ENCODE measurements at regions not wholly inside any gene's neighbourhood (a gene's known extent, or its start where the extent isn't known, plus 50 kb on each side); places are given as distances from the start of the nearest gene placed in this dataset.
"Not testable (repeated sequence)": the region's sequence is repeated elsewhere in the genome, so short reads cannot be mapped to it uniquely, and the experiment has no call there.

DNA sequence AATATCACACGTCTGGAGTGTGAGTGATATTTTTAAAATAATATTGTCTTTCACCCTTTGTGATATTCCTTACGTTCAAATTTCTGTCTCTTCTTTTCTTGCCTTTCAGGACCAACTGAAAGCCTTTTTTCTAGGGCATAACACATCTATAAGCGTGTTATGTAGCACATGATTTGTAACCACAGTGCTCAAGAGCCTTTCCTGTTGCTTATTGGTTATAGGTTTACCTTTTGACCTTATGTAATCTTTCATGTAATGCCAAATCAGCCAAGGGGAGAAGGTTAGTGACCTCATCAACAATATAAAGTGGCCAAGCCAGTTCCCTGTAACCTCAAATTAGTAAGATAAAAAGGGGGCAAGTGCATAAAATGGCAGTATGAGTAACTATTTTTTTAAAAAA is 480.2 kb downstream of the AMY1C start:
- DNase-seq (ENCODE audit: low read depth), result no peak
- no peak overlapping the region for H3K4me3 ChIP-seq (ENCODE audit: low read depth, low read length)
- TF ChIP-seq CTCF (IDR thresholded peaks at IDR 0.05; ENCODE audit: low read depth, low read length) (no peak), POLR2A (IDR thresholded peaks at IDR 0.05; ENCODE audit: extremely low read depth, insufficient read length) (no peak), MYC (IDR thresholded peaks at IDR 0.05; ENCODE audit: low read depth, low read length) (no peak), MAX (IDR thresholded peaks at IDR 0.05; ENCODE audit: low read depth, low read length) (no peak)

DNA sequence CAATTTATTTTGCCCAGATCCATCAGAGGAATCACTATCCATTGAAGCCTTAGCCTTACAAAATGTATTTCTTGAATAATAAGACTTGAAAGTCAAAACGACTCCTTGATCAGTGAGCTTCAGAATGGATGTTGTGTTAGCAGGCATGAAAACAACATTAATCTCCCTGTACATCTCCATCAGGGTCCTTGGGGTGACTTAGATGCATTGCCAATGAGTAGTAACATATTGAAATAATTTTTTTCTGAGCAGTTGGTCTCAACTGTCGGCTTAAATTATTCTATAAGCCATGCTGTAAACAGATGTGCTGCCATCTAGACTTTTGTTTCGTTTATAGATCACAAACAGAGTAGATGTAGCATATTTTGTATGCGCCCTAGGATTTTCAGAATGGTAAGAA is 482.0 kb downstream of the AMY1C start:
- DNase-seq (ENCODE audit: low read depth), result no peak
- TF ChIP-seq MYC (IDR thresholded peaks at IDR 0.05; ENCODE audit: low read depth, low read length) (no peak), MAX (IDR thresholded peaks at IDR 0.05; ENCODE audit: low read depth, low read length) (no peak), CTCF (IDR thresholded peaks at IDR 0.05; ENCODE audit: low read depth, low read length) (no peak), POLR2A (IDR thresholded peaks at IDR 0.05; ENCODE audit: extremely low read depth, insufficient read length) (no peak)

DNA sequence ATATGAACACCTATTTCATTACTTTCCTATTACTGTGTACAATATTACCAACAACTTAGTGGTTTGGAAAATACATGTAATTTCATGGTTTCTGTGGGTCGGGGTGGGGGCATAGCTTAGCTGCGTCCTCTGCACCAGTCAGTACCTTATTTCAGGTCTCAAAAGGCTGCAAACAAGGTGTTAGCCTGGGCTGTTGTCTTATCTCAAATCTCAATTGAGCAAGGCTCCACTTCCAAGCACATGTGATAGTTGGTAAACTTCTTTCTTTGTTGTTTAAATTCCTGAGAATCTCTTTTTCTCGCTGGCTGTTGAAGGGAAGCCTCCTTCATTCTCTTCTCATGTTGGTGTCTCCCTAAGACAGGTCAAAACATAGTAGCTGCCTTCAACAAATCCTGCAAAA is 485.4 kb downstream of the AMY1C start:
- H3K4me3 ChIP-seq (ENCODE audit: low read depth, low read length), result no peak overlapping the region
- TF ChIP-seq POLR2A (IDR thresholded peaks at IDR 0.05; ENCODE audit: extremely low read depth, insufficient read length) (no peak), MAX (IDR thresholded peaks at IDR 0.05; ENCODE audit: low read depth, low read length) (no peak), CTCF (IDR thresholded peaks at IDR 0.05; ENCODE audit: low read depth, low read length) (no peak), MYC (IDR thresholded peaks at IDR 0.05; ENCODE audit: low read depth, low read length) (no peak)
- no peak for DNase-seq (ENCODE audit: low read depth)

More for the DNA sequence above, 482.0 kb downstream of the AMY1C start:
- no peak overlapping the region for H3K4me3 ChIP-seq (ENCODE audit: low read depth, low read length)

GRCh38 chr1:104238991-104239390 is 489.3 kb downstream of the AMY1C start:
- DNase-seq (ENCODE audit: low read depth), result no peak
- TF ChIP-seq POLR2A (IDR thresholded peaks at IDR 0.05; ENCODE audit: extremely low read depth, insufficient read length) (no peak), MAX (IDR thresholded peaks at IDR 0.05; ENCODE audit: low read depth, low read length) (no peak), CTCF (IDR thresholded peaks at IDR 0.05; ENCODE audit: low read depth, low read length) (no peak), MYC (IDR thresholded peaks at IDR 0.05; ENCODE audit: low read depth, low read length) (no peak)
- H3K4me3 ChIP-seq (ENCODE audit: low read depth, low read length), result no peak overlapping the region

GRCh38 chr1:104248385-104248784 is 498.7 kb downstream of the AMY1C start:
- TF ChIP-seq CTCF (IDR thresholded peaks at IDR 0.05; ENCODE audit: low read depth, low read length) (no peak), MYC (IDR thresholded peaks at IDR 0.05; ENCODE audit: low read depth, low read length) (no peak), POLR2A (IDR thresholded peaks at IDR 0.05; ENCODE audit: extremely low read depth, insufficient read length) (no peak), MAX (IDR thresholded peaks at IDR 0.05; ENCODE audit: low read depth, low read length) (no peak)
- no peak overlapping the region for H3K4me3 ChIP-seq (ENCODE audit: low read depth, low read length)
- DNase-seq (ENCODE audit: low read depth), result no peak

GRCh38 chr1:104259481-104259880 is 509.8 kb downstream of the AMY1C start:
- TF ChIP-seq POLR2A (IDR thresholded peaks at IDR 0.05; ENCODE audit: extremely low read depth, insufficient read length) (no peak), CTCF (IDR thresholded peaks at IDR 0.05; ENCODE audit: low read depth, low read length) (no peak), MYC (IDR thresholded peaks at IDR 0.05; ENCODE audit: low read depth, low read length) (no peak), MAX (IDR thresholded peaks at IDR 0.05; ENCODE audit: low read depth, low read length) (no peak)
- DNase-seq (ENCODE audit: low read depth), result no peak
- H3K4me3 ChIP-seq (ENCODE audit: low read depth, low read length), result no peak overlapping the region

DNA sequence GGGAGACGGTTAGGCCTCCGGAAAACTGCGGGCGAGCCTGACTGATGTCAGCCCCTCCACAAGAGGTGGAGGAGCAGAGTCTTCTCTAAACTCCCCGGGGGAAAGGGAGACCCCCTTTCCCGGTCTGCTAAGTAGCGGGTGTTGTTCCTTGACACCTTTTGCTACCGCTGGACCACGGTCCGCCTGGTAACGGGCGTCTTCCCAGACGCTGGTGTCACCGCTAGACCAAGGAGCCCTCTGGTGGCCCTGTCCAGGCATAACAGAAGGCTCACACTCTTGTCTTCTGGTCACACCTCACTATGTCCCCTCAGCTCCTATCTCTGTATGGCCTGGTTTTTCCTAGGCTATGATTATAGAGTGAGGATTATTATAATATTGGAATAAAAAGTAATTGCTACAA is 513.4 kb downstream of the AMY1C start:
- not testable (repeated sequence) for DNase-seq (ENCODE audit: low read depth); H3K4me3 ChIP-seq (ENCODE audit: low read depth, low read length)
